Gastroesophageal sphincter (tissue), 3 donors: ENCODE measurements at regions not wholly inside any gene's neighbourhood (a gene's known extent, or its start where the extent isn't known, plus 50 kb on each side); places are given as distances from the start of the nearest gene placed in this dataset.

Source experiments
- POLR2A ChIP-seq, 2 donors: fragments of 450-650 bp; IDR thresholded peaks; one replicate each; pipeline ENCODE4 v1.6.1; 2017; ENCODE audit warnings: antibody characterized with exemption in 2 of 2, mild to moderate bottlenecking in 2 of 2, moderate library complexity in 1 of 2
- POLR2AphosphoS5 ChIP-seq: sonication (generic); formaldehyde crosslinking; IDR thresholded peaks from one replicate; pipeline ENCODE4 v1.6.1; 2017; ENCODE audit warnings: antibody characterized with exemption
- TF ChIP-seq, protein P1 (sequence below), 4 experiments: fragments of 200-600 bp in 2 of 4; fragments of 450-650 bp in 2 of 4; sonication (generic) in 1 of 4; IDR thresholded peaks; one replicate each; pipeline ENCODE4 v1.5.1; 2017 to 2019; ENCODE audit warnings: antibody characterized with exemption in 4 of 4, mild to moderate bottlenecking in 2 of 4, moderate library complexity in 2 of 4

GRCh38 chr2:215815960-215816359 is 197.4 kb downstream of the MREG start:
- no peak for TF ChIP-seq POLR2A (IDR thresholded peaks at IDR 0.05)
- TF ChIP-seq, protein P1, sequence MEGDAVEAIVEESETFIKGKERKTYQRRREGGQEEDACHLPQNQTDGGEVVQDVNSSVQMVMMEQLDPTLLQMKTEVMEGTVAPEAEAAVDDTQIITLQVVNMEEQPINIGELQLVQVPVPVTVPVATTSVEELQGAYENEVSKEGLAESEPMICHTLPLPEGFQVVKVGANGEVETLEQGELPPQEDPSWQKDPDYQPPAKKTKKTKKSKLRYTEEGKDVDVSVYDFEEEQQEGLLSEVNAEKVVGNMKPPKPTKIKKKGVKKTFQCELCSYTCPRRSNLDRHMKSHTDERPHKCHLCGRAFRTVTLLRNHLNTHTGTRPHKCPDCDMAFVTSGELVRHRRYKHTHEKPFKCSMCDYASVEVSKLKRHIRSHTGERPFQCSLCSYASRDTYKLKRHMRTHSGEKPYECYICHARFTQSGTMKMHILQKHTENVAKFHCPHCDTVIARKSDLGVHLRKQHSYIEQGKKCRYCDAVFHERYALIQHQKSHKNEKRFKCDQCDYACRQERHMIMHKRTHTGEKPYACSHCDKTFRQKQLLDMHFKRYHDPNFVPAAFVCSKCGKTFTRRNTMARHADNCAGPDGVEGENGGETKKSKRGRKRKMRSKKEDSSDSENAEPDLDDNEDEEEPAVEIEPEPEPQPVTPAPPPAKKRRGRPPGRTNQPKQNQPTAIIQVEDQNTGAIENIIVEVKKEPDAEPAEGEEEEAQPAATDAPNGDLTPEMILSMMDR (IDR thresholded peaks at IDR 0.05), result no peak
- TF ChIP-seq POLR2AphosphoS5, result no peak
